ENCODE measurements at regions not wholly inside any gene's neighbourhood (a gene's known extent, or its start where the extent isn't known, plus 50 kb on each side); places are given as distances from the start of the nearest gene placed in this dataset.

DNA sequence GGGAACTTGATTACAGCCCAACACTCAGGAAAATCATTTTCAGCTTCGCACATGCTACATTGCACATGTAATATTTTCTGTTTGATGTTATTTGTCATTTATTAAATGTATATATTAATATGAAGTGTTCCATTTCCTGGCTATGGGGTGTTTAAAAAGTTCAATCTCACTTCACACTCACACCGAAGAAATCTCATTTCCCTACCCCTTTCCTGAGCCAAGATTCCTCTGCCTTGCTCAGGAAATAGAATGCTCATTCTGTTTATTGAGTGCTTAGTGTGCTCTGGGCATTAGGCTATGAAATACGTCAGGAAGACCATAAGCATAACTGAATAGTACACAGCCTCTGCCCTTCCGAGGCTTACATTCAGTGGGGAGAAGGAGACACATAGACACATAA lies 331.9 kb upstream of the TSHZ3 start:
- intact Hi-C loops (cut with DNase I) = no loop called here

DNA sequence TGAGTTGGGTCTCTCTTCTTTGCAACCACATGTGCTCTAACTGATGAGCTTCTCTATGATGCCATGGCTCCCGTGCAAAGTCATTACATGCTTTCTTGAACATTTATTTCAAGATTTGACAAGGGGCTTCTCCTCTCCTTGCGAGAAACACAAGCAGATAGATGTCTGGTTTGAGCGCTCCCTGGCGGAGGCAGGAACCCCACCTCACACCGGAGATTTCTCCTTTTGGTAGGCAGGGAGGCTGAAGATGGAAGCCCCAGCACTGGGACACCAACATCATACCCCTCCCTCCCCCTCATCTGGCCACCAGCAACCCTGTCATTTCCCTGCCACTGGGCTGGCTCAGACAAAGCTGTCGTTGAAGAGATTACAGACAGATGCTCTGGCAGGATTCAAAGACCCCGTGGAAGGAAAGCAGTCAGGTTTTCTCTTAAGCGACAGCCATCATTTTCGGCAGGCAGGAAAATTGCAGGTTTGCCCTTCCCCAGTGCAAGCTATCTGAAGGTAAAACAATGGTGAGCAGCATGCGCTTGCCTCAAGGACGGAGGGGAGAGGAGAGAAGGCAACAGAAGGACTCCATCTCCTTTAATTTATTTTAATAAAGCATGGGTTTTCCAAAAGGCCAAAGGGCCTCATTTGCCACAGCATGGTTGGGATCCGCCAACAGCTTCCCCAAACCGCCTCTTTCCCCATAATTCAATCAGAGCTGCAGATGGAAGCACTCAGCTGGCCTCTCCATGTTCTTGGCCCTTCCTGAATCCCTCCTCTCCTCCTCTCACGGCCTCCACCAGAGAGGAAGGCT lies 344.1 kb upstream of the TSHZ3 start:
- DNase-seq = no peak
- intact Hi-C loops (cut with DNase I) = no loop called here

More for the DNA sequence above, 331.9 kb upstream of the TSHZ3 start:
- no peak for DNase-seq

DNA sequence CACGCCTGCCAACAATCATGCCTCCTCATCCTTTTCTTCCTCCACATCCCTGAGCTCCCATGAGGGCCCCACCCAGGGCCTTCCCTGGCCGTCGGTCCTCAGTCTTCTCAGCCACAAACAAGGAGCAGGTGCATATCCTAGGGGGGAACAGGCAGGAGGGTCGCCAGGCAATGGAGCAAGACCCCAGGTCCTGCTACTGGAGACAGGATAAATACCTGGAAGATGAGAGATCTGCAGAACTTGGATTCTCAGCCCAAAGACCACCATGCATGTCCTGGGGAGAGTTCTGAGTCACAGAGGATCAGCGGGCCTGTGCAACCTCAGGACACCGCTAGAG lies 344.7 kb upstream of the TSHZ3 start:
- intact Hi-C loops (cut with DNase I) = no loop called here
- DNase-seq = no peak

DNA sequence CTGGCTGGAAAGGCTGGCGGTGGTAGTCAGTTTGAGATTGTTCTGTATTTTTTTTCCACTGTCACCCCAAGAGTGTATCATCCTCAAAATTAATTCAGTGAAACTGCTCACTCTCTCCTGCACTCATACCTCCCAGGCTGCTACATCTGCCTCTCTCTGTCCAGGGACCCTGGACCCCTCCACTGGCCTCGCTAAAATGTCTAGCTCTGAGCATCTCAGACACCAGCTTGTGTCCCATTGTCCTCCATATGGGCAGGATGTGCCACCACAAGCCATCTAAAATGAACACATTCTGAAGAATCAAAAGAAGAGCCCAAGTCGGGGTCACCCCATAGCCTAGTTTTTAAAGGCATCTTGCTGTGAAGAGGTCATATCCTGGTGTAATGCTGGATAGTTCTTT lies 345.5 kb upstream of the TSHZ3 start:
- no peak for DNase-seq
- intact Hi-C loops (cut with DNase I) = no loop called here

DNA sequence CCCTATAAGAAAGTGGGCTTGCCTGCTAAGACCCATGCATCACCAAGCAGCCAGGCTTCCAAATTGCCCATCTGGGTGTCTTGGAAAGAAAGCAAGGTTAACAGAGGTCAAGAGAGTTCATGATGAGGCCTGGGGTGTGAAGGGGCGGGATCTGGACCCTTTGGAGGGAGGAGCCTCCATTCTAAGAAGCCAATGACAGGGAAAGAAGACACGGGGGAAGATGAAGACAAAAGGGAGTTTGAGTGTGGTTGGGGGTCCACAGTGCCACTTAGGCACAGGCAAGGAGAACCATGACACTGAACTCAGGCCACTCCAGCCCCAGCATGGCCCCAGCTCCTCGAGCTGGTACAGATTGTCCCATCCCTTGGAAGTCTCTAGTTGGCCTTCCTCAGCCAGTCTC lies 350.2 kb upstream of the TSHZ3 start:
- no peak for DNase-seq

DNA sequence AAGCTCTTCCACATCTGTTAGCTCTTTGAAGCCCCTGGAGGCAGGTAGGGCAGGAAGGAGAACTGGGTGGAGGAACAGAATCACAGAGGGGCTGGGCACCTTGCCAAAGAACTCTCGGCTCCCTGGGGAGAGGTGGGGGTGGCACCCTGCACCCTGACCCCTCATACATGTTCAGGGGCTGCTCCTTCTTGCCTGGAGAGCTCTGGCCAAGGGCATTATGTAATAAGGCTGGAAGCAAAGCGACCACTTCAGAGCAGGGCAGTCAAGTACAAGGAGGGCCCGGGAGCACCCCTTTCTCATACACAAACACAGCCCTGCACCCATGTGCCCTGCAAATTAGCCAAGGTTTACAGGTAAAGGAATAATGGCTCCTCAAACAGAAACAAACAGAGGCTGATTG lies 351.9 kb upstream of the TSHZ3 start:
- DNase-seq = no peak
- intact Hi-C loops (cut with DNase I) = no loop called here

More for the DNA sequence above, 350.2 kb upstream of the TSHZ3 start:
- intact Hi-C loops (cut with DNase I) = no loop called here

DNA sequence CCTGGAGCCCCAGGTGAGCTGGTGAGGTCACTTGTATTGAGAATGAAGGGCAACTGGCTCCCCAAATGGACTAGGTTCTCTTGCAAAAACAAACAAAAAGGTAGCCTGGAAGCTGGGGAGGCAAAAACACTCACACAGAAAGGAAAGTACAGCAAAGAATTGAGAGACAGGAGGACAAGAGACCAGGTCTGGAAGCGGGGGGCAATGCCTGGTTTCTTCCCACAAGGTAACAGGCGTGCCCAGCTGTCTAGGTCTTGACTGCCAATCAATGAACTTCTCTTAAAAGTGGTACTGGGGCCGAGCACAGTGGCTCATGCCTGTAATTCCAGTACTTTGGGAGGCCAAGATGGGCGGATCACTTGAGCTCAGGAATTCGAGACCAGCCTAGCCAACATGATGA lies 356.4 kb upstream of the TSHZ3 start:
- intact Hi-C loops (cut with DNase I) = no loop called here
- no peak for DNase-seq

DNA sequence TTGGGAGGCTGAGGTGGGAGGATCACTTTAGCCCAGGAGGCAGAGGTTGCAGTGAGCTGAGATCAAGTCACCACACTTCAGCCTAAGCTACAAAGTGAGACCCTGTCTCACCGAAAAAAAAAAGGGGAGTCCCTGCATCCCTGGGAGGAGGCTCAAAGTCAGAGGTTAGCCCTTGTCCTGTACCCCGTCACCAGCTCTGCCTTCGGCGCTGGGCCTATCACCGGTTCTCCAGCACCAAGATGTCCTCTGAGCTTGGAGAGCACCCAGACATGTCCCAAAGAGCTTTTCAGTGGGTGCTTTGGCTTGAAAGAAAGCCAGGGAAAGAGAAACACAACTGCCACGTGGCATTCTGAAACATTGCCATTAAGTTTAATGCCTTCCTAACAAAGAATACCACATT lies 356.9 kb upstream of the TSHZ3 start:
- DNase-seq = no peak
- intact Hi-C loops (cut with DNase I) = no loop called here

DNA sequence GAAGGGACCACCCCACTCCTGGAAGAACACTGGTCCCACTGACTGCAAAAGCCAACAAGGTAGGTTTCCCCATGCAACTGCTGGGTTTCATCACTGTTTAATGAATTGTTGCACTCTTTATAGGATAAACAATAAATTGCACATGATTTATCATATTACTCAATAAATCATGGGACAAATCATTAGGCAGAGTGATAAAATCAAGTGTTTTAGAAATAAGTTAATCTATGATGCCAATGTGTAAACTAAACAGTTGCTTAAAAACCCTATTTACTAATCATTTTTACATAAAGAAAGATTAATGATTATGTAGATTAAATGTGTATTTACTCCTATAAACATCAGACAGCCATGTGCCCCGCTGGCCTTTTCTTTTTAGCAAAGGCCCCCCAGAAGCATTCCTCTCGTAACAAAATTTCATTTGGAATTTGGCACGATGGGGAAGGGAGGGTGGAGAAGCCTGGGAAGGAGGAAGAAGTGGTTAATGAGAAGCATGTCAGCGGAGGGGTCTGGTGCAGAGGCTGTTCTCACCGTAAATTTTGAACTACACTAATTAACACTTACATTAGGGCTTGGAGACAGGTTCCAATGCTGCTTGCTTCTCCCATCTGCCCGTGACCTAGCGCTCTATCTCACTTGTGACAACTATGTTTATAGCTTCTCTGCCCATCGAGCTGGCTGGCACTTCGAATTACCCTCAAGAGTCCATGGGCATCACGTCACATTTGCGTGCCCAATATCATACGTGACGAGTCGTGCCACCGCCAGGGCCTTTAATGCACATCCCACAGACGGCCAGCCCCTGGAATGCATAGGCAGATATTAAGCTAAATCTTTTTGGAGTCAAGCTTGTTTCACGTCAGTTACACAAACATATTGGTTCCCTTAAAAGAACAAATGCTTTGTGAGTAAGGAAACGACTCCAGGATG lies 357.7 kb upstream of the TSHZ3 start:
- DNase-seq = no peak
- intact Hi-C loops (cut with DNase I) = no loop called here

DNA sequence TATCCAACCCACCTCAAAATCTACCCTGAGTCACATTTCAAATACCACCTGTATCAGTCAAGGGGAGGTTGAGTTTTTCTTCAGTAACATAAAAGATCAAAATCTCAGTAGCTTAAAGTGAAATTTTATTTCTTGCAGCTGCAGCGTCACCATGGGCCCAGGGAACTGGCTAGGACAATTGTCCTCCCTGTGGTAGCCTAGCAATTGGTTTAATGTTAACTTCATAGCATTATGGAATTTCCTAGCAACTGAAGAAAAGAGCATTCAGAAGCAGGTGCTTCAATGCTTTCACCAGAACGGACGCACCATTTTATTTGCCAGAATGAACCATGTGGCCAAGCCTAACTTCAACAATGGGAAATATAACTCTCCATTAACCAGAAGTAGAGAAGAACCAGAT lies 359.3 kb upstream of the TSHZ3 start:
- DNase-seq = no peak
- intact Hi-C loops (cut with DNase I) = no loop called here

DNA sequence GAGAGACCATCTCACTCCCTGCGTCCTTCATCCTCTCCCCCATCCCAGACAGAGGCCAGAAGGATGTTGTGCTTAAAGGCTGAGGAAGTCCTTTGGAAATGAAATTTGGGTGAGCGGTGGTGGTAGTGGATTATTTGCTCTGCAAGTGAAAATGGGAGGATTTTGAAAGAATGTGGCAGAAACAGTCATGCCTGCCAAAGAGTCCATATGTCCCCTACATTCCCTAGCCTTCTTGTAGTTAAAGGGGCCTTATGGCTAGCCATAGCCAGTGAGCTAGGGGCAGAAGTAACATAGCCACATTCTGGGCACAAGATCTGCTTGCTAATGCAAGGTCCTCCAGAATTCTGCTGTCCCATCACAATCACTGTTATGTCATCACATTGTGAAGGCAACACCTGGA lies 360.2 kb upstream of the TSHZ3 start:
- no peak for DNase-seq
- intact Hi-C loops (cut with DNase I) = no loop called here

DNA sequence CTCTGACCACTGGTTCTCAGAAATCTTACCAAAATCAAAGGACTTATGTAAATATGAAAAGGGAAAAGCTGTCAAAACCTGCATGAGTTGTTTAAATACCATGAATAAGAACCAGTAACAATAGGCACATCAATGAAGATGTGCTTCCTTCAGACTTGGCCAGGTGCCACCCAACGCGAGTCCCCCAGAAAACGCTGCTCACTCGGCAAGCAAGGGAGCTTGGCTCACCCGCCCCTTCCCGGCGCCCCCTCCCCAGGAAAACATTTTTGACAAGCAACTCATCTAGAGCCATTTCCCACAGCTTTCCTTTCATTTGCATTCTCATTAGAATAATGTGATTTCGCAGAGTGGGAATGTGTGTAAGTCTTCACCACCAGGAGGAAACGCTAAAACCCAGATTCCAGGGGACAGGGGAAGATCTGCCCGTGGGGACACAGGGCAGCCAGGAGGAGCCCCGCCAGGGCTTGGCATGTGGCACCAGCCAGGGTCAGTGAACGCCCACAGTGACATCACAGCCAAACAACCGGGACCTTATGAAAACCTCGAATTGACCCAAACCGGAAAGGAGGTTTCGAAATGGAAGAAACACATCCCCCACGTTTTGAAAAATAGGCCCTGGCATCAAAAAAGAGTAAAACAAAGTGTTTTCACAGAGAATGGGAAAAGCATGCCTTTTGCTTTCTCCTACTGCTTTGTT lies 366.2 kb upstream of the TSHZ3 start:
- no peak for DNase-seq
- intact Hi-C loops (cut with DNase I) = no loop called here

DNA sequence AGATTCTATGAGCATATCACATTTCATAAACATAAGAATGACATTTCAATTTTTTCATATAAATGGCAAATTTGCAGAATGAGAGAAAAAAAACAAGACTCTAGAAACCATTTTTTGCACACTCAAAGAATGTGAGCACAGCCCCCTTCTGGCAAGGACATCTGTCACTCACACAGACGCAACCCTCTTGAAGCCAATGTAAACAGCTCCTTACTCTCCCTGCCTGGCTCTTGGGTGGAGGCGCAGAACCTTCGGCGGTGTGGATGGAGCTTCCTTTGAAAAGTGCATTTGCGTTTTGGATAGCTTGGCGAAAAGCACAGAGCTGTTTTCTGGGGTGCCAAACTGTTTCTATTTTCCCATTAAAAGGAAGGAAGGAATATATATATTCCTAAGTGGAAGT lies 367.6 kb upstream of the TSHZ3 start:
- intact Hi-C loops (cut with DNase I) = no loop called here
- DNase-seq = no peak

DNA sequence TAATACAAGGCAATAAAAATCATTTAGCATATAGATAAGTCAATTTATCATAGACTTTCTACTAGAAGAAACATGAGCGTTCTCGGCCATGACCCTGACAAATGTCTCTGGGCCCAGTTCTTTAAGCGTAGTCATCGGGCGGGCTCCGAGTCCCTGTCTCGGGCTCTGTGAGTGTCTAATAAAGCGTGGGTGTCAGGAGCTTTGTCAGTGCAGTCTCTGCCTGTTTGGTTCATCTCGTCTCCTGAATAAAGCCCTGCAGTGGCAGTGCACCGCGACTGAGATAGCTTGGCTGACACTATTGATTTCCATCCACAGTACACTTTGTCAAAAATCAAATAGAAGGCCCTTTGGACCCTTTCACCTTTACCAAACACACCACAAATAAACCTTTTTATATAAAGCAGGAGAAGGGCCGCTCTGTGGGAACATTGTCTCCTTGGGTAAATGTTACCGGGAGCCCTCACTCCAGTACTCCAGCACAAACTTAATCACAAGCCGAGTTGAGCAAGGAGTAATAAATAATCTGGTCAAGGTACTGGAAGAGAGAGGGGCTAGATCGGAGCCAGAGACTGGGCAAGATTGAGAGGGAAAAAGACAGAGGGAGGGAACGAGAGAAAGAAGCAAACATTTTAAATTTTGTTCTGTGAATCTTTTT lies 368.2 kb upstream of the TSHZ3 start:
- intact Hi-C loops (cut with DNase I) = no loop called here
- no peak for DNase-seq

DNA sequence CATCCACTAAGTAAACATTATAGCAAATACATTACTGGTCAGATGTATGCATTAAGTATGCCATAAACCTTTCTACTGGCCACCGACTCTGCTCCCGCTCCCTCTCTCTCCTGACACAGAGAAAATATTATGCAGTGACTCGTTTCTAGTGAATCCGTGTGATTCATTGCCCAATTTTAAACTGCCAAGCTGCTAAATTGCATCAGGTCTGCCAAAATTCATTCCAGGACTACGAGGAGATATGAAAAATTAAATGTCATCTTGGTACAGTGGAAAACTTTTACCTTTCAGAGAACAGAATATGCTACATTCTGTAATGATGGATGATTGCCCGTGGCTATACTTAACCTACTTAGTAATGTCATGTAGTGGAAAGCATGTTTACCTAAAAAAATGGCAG lies 368.8 kb upstream of the TSHZ3 start:
- intact Hi-C loops (cut with DNase I) = no loop called here
- no peak for DNase-seq

DNA sequence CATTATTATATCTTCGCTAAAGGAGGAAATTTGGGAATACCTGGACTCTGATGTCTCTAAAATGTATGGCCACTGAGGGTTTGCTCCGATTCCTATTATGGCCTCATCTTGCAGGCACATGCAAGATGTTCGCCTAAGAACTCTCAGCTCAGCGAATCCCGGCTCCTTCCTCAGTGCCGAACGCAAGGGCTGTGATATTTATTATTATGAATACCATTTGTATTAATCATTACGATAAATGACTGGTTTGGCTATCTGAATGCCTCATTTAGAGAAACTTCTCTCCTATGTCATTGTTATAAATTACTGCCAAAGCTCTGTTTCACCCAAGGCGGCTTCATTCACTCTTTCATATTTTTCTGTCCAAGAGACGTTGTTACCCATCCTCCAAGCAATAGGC lies 369.7 kb upstream of the TSHZ3 start:
- intact Hi-C loops (cut with DNase I) = no loop called here

DNA sequence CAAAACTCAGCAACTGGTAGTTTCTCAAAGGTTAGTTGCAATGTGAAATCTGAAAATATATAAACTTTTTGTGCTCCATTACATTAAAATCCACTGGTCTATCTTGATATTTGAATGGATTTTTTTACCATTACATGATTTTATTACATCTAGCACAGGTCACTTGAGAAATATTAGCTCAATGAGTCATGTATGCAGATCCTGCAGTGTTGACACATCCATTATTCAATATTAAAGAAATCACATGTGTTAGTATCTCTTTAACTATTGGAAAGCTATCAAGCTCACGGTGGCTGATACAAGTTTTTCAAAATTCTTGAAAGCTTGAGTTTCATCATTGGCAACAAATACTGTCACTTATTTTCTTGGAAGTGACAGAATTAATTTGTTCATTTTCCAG lies 373.9 kb upstream of the TSHZ3 start:
- no peak for DNase-seq
- intact Hi-C loops (cut with DNase I) = no loop called here

More for the DNA sequence above, 369.7 kb upstream of the TSHZ3 start:
- no peak for DNase-seq

DNA sequence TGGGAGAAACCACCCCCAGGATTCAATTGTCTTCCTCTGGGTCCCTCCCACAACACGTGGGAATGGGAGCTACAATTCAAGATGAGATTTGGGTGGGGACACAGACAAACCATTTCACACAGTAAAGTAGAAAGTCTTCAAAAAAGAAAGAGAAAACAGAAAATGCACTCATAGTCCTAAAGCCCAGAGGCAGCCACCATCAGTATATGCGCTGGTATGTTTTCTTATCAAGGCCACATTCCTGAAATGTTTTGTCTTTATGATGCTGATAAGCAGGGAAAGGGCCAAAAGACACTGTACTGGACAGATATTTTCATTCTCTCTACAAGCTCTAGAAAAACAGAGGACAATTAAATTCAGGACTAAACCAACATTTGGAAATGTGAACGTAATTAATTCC lies 375.8 kb upstream of the TSHZ3 start:
- intact Hi-C loops (cut with DNase I) = no loop called here
- DNase-seq = no peak

DNA sequence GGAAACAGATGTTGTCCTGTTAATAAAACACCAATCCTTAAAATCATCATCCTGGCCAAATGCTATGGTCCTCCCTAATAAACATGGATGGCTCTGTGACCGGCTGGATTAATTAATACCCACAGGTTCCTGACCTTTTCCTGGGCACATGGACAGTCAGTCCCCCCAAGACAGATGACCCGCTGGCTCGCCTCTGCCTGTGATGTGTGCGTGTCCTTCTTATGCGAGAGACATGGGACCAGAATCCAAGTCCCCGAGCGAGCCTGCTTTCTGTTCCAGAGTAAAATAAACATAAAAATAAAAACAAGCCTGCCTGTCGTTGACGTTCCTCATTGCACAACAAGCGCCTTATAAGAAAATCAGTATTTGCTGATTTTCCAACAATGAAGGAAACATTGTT lies 378.3 kb upstream of the TSHZ3 start:
- DNase-seq = no peak
- intact Hi-C loops (cut with DNase I) = no loop called here

DNA sequence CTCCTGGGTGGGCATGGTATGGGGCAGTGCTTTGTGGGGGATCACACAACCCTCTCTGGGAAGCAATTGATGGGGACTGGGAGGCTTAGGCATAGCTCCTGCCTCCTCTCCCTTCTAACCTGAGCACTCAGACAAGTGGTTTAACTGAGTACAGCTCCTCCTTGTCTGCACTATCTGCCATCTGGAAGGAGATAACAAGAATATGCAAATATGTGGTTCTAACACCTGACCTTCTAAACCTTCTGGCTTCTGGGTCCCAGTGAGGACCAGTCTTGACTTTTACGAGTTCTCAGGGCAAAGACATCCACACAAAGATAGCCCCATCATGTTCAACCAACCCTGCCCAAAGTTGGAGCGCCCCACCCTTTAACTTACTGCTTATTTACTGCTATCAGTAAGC lies 381.0 kb upstream of the TSHZ3 start:
- no peak for DNase-seq
- intact Hi-C loops (cut with DNase I) = no loop called here

DNA sequence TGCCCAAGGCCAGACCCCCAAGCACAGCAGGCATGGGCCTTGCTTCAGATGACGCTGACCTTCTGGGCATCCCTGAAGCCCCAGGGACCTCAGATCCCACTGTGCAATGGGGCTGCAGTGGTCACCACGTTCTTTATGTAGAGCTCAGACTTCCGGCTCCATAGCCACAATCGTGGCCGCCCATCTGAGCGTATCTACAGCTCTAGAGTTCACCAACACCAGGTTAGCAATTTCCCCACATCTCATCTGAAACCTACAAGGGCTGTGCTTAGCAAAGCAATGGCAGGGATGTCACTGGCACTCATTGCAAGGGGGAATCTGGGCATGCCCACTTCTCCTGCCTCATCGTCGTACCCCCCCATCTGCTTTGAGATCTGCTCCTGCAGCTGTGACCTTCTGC lies 384.4 kb upstream of the TSHZ3 start:
- intact Hi-C loops (cut with DNase I) = no loop called here
- no peak for DNase-seq

Data from posterior cingulate gyrus (tissue), 11 donors.